Mesenteric fat pad (tissue), 1 donor: ENCODE measurements at regions not wholly inside any gene's neighbourhood (a gene's known extent, or its start where the extent isn't known, plus 50 kb on each side); places are given as distances from the start of the nearest gene placed in this dataset.

Experiments
- DNase-seq: peaks from one replicate; pipeline ENCODE4 v3.0.0-alpha.2; 2020; ENCODE audit warnings: low spot score
- donor health status: DM: yes; HTN: yes; CAD: no.

DNA sequence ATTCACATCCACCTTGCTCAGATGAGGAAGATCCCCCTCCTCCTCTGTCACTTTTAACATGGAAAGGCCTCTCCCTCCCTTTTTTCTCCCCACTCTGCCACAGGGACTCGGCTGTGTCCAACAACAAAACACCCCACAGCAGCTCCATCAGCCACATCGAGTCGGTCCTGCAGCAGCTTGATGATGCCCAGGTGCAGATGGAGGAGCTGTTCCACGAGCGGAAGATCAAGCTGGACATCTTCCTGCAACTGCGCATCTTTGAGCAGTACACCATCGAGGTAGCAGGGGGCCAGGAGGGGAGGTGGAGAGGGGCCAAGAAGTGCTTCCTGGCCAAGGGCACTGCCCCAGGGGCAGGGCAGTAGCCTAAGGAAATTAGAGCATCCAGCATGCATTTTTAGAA is 331.7 kb upstream of the UMPS start:
- DNase-seq, result no peak

DNA sequence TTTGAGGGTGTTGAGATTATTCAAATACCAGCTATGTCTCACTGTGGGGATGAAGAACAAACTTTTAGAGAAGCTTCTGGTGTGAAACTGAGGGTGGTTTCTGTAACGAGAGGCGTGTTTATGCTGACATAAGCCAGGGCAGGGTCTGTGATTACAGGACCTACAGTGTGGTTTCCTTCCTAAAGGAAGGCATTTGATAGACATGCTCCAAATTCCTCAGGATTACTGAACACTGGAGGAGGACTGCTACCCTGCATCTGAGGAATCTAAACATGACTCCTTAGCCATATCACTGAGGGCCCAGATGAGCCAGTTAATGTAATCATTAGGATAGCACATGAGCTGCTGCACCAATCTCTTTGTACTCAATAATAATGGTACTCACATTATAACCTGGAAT is 328.4 kb upstream of the UMPS start:
- no peak for DNase-seq

DNA sequence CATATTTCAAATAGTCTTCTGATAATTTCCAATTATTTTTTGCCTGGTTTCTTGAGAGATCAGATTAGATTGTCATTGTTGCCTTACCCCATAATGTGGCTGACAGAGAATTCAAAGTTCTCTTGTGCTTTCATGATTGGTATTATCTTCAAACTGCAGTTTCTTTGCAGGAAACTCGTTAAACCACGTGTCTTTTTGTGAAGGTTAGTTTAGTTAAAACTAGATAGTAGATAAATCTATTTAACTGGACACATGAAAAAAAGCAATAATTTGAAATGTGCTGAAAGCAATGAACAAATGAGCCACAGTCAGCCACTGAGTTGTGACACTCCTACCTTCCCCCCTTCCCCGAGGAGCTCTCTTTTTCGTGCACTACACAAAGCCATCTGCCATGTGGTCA is 327.5 kb upstream of the UMPS start:
- no peak for DNase-seq

DNA sequence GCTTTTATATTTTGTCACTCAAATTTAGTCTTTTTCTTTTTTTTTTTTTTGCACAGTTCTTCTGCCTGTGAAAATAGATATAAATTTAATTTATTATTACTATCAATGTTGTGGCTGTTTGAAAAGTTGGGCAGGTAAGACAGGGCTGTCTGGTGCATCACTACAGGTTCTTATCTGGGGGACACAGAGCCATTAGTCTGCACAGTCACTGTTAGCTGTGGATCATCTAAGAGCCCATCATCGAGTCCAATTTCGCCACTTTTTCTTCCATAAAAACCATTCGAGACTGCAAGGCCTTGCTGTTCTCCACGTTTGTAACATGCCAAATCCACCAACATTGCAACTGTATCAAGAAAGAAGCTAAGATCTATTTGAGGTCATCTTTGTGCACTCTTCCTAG is 325.6 kb upstream of the UMPS start:
- no peak for DNase-seq

DNA sequence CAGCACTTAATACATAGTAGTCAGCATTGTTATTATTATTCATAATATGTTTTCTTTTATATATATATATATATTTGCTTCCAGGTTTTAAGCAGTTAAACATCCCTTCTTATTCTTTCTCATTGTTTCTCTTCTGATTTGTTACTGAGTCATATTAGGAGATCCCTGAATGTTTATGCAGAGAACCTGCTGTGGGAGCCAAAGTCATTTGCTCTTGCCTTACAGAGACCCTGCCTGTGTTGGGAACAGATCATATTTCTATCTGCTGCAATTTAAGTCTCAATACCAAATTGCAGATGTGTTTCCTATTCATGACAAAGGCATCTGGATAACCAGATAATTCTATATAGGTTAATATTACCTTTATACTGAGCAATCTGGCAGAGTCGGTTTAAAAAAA is 323.0 kb upstream of the UMPS start:
- DNase-seq, result no peak

DNA sequence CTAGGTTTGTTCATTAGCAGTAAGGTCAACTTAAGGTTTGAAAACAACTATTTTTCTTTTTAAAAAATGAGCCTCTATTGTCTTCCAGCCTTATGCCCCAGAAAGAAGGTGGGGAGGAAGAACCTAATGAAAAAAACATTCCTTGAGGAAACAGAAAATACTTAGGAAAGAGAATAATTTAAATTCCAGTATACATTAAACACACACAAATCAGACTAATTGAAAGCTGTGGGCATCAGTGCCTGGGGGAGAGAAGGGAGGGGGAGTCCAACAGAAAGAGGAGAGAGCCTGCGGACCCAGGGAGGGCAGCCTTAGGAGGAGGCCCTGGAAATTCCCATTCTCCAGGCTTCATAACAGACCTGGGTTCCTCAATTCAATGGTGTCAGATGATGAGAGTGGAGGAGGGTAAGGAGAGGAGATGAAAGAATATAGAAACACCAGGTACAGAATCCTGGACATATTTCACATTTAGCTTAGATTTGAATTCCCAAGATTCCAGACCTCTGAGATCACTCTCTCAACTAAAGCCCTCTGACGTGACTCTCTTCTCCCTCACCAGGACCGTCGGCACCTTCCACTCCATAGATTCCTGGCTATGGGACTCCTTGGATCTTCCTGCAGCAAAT is 320.5 kb upstream of the UMPS start:
- DNase-seq, result no peak

DNA sequence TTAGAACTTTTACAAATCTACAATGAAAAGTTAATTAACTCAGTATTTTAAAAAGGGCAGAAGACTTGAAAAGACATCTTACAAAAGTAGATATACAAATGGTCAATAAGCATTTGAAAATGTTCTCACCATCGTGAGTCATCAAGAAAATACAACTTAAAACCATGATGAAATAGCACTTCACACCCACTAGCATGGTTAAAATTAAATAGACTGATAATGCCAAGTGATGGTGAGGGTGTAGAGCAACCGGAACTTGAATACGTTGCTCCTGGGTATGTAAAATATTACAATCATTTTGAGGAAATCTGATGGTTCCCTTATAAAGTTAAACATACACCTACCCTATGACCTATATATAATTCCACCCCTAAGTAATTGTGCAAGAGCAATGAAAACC is 319.8 kb upstream of the UMPS start:
- no peak for DNase-seq

DNA sequence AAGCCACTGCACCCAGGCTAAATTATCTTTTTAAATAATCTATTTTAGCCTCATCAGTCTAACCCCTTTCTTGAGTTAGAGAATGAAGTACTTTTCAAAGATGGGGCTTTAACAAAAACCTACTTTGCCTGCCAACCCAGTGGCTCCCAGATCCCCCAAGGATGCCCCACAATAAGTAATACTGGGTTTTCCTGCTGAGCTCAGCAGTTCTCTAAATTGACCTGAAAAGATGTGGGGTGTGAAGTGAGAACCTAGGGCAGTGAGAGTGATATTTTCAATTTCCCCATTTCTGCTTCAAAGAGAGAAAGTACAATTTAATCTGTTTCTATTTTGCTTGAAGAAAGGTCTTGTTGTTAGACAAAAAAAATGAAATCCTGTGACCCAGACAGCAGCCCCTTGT is 318.5 kb upstream of the UMPS start:
- DNase-seq, result no peak

DNA sequence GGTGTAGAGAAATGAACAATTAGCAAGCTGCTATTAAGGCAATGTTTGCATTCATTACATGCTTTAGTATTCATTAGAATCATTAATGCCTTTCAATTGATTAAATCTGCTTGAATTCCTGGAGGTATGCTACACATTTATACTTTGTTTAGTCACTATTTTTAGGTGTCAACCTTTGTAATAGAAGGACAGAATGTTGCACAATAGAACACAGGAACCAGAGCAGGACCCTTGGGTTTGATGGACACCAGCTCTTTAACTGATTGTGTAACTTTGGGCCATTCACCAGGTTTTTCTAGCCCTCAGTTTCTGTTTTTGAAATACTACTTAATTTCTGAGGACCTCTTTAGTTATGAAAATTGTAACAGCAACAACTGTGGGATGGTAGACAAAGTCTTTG is 317.6 kb upstream of the UMPS start:
- DNase-seq, result no peak

DNA sequence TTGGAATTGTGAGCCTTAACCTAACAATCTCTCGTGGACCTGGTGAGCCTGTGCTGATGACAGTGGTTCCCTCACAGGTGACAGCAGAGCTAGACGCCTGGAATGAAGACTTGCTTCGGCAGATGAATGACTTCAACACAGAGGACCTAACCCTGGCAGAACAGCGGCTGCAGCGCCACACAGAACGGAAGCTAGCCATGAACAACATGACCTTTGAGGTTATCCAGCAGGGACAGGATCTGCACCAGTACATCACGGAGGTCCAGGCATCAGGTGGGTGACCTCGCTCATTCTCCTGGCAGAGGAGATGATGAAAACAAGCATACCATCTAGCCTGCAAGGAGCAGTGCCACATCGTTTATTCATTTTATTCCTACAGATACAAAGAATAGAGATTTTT is 316.9 kb upstream of the UMPS start:
- no peak for DNase-seq

DNA sequence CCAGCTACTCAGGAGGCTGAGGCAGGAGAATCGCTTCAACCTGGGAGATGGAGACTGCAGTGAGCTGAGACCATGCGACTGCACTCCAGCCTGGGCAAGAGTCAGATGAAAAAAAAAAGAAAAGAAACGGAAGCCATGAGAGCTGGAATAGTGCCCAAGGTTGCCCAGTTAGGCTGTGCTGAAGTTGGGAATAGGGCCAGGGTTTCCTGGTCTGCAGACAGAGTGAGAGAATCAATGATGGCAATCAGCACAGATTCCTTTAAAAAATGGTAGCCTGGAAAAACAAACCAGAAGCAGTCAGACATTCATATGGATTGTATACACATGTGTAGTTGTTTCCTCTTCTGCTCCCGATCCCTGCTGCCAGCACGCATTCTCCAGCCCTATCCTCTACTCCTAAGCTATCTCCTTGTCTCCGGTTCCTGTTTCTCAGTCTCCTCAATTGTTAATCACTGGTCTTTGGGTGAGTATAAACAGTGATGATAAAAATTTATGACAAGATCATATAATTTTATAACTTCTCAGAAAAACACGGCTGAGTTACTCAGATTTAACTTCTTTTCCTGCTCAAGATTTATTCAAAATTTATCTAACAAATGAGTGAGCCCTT is 316.2 kb upstream of the UMPS start:
- no peak for DNase-seq

DNA sequence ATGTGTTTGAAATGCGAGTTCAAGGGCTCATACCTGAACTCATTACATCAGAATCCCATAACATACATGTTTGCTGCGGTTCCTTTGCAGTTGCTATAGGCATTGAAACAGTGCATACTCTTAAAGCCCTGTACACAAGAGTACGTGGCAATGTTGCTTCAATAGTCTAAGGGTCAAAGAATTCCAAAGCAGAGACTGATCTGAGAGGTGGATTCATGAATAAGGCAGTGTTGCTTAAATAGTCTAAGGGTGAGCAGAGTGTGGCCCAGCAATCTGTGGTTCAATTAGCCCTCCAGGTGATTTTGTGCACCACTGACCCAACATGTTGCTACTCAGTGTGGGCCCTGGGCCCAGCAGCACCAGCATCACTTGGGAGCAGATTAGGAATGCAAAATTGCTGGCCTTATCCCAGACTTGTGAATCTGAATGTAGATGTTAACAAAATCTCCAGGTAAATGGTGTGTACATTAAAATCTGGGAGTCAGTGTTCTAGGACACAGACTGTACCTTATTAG is 314.7 kb upstream of the UMPS start:
- DNase-seq, result no peak

DNA sequence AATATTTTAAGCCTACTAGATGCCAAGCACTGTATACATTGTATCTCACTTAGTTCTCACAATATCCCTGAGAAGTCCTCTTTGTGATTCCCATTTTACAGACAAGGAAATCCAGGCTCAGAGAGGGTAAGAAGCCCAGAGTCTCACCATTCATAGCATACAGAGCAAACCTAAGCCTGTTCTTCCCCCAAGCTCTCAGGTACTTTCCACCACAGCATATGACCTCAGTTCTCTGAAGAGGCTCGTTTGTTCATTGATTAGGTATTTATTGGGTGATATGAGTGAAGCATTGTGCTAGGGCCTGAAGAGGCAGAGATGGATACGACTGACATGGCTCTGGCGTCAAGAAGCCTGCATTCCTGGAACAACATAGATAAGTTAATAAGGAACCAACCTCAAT is 310.9 kb upstream of the UMPS start:
- DNase-seq, result no peak

DNA sequence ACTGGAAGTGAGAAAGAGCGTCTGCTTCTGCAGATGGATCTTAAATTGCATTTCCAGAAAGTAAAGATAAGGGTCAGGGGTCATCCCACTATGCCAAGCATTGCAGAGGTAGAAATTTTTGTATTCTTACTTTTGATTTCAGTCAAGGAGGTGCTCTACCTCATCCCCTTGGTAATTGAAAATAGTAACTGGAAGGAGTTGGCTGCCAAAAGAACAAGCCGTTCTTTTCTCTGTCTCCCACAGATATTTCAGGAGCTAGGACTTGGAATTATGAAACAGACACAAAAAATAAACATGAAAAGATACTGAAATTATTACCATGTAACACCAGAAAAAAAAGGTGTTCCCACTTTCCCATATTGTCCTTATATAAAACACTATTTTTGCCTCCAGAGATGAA is 309.9 kb upstream of the UMPS start:
- no peak for DNase-seq

DNA sequence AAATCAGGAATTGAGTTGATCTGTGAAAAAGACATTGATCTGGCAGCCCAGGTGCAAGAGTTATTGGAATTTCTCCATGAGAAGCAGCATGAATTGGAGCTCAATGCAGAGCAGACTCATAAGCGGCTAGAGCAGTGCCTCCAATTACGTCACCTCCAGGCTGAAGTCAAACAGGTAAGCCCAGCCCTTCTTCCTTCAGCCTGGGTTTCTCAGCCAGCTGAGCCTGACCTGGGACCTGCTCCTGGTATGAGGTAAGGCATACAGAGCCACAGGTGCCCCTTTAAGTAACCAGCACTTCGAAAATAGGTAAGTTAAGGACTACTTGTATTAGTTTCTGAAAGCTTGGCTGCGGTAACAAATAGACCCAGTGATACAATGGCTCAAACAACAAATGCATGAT is 307.4 kb upstream of the UMPS start:
- no peak for DNase-seq

DNA sequence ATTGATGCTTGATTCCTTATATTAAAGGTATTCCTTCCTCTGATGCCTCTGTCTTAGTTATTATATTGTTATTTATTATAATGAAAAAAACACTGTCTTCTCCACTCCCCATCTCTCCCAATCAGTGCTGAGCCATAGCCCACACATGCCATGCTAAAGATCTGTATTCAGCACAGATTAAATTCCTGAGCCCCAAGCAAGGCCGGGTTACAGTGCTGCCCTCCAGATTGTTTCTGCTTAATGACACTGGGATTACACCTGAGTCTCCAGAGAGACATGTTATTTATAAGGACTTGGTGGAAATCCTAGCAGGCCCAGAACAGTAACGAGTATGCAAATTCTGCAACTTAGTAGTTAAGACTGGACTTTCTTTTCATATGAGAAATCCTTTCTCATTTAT is 305.9 kb upstream of the UMPS start:
- no peak for DNase-seq

DNA sequence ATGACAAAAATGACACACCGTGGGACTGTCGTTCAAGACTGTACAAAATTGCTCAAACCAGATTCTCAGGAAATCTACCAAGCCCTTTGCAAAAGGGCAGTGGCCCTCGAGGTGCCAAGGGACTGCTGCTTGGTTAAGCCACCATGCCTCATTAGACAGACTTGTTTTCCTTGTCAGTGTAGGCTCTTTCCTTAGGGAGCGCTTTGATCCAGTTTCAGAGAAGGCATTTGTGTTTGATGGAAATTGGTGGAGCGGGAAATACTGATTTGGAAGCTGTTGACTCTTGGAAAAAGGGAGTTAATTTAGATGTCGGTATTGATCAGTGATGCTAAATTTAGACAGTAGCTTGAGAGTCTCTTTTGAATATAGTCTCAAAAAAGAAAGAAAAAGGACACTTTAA is 304.3 kb upstream of the UMPS start:
- no peak for DNase-seq

DNA sequence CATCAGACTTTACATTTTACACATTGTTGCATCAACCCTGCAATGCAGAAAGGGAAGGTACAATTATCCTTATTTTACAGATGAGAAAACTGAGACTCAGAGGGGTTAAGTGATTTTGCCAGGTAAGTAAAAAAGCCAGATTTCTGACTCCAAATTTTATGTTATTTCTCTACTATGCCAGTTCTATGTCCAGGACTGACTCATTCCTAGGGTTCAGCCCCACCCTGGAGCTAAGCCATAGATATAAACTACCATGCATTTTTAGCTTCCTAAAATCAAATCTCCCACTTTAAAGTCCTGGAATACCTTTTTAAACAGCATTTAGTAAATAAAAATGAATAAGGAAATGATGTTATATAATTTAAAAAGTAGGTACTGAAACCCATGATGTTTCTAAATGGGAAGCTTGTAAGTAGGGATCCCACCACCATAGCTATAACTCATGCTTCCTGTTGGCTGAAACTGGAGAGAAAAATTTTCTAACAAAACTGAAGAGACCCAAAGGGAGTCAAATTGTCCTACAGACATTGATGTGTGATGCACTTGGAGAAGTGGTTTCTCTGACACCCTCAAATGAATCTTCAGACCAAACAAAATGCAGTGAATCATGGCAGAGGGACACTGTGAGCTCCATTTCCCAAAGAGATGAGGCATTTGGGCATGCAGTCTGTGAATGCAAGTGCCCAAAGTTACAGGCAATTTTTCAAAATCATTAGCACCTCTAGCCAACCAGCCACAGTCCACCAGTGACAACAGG is 301.7 kb upstream of the UMPS start:
- DNase-seq, result no peak

DNA sequence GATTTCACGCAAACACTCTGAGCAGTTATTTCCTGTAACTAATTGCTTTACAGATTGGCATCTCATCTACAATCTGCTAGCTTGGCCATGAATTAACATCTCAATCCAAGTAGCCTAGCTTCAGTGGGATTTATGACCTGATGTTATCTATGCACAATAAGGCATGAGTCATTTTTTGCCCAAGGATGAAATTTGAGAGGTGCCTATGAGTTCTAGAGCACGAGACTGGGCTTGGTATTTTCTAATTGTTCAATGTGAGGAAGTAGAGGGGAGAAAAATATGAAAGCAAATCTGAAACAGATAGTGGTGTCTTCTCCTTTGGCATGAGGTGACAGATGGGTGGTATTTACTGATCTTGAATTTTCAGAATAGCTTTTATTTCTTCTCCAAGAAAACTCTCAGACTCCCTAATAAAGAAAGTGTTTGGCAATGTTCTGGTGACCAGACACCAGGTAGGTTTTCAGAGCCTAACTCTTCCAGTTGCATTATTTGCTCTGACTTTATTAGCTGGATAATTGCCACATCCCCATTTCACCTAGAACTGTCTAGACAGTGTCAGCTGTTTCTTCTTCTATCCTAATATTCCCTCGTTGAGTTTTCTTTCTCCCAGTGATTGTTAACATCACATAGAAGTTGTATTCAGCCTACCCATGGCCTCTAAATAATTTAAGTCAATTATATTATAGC is 301.0 kb upstream of the UMPS start:
- no peak for DNase-seq

DNA sequence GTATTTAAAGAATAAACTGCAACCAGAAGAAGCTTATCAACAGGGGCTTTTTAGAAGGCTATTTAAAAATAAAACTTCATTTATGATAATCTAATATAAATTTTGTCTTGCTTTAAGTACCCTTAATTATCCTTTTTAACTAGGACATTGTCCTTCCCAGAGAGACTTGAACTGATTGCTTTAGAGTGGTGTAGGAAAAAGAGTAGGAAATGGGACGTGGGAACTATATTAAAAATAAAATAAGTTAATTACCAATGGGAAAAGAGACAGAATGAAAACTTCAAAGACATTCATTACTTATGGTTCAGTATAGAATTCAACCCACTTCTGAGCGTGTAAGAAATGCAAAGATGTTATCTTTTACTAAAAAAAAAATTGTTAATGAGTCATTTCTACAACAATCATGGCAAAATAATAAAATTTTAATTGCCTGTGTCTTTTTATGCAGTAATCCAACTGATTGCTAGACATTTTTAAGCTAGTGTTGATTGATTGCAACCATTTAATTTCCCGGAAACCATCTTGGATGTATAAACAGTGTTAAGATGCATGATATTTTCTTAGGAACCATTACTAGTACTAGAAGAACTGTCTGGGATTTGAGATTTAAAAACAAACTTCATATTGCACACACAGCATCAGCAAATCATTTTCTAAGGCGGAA is 298.8 kb upstream of the UMPS start:
- no peak for DNase-seq

DNA sequence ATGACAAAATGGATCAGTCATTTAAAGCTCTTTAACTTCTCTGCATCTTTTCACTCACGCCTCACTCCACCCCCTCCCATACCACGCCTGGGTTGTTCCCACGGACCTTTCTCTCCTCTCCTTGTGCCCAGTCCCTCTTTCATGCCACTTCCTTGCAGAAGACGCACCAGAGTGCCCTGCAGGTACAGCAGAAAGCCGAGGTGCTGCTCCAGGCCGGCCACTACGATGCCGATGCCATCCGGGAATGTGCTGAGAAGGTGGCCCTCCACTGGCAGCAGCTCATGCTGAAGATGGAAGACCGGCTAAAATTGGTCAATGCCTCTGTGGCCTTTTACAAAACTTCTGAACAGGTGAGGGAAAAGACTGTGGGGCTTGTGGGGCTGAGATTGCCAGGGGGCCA is 296.1 kb upstream of the UMPS start:
- no peak for DNase-seq

DNA sequence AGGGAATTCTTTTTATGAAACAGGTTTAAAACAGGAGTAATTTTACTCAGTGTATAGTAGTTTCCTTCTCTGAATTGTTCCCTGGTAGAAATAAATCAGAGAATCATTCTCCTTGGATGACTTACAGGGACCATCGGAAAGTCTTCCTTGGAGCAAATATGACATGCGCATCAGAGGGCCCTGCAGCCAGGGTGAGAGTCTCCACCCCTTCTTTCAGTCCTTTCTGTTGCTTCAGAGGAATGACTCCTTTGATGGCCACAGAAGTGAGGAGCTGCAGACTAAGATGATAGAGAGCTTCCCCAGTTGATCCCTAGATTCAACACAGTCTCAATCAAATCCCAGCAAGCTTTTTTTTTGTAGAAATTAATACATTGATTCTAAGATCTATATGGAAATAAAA is 294.8 kb upstream of the UMPS start:
- DNase-seq, result no peak
